ENCODE measurements at regions not wholly inside any gene's neighbourhood (a gene's known extent, or its start where the extent isn't known, plus 50 kb on each side); places are given as distances from the start of the nearest gene placed in this dataset.
"Not testable (repeated sequence)": the region's sequence is repeated elsewhere in the genome, so short reads cannot be mapped to it uniquely, and the experiment has no call there.

GRCh38 chr7:149628361-149629149 lies 130.9 kb upstream of the ZNF746 start:
- not testable (repeated sequence) for TF ChIP-seq CTCF (IDR thresholded peaks at IDR 0.05; ENCODE audit: insufficient read depth, low read length); POLR2AphosphoS5 (IDR thresholded peaks at IDR 0.05; ENCODE audit: low read depth)
- TF ChIP-seq, protein P1, sequence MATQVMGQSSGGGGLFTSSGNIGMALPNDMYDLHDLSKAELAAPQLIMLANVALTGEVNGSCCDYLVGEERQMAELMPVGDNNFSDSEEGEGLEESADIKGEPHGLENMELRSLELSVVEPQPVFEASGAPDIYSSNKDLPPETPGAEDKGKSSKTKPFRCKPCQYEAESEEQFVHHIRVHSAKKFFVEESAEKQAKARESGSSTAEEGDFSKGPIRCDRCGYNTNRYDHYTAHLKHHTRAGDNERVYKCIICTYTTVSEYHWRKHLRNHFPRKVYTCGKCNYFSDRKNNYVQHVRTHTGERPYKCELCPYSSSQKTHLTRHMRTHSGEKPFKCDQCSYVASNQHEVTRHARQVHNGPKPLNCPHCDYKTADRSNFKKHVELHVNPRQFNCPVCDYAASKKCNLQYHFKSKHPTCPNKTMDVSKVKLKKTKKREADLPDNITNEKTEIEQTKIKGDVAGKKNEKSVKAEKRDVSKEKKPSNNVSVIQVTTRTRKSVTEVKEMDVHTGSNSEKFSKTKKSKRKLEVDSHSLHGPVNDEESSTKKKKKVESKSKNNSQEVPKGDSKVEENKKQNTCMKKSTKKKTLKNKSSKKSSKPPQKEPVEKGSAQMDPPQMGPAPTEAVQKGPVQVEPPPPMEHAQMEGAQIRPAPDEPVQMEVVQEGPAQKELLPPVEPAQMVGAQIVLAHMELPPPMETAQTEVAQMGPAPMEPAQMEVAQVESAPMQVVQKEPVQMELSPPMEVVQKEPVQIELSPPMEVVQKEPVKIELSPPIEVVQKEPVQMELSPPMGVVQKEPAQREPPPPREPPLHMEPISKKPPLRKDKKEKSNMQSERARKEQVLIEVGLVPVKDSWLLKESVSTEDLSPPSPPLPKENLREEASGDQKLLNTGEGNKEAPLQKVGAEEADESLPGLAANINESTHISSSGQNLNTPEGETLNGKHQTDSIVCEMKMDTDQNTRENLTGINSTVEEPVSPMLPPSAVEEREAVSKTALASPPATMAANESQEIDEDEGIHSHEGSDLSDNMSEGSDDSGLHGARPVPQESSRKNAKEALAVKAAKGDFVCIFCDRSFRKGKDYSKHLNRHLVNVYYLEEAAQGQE (IDR thresholded peaks at IDR 0.05; ENCODE audit: insufficient replicate concordance, low read depth), result not testable (repeated sequence)
